ENCODE measurements at regions not wholly inside any gene's neighbourhood (a gene's known extent, or its start where the extent isn't known, plus 50 kb on each side); places are given as distances from the start of the nearest gene placed in this dataset.
"Not testable (repeated sequence)": the region's sequence is repeated elsewhere in the genome, so short reads cannot be mapped to it uniquely, and the experiment has no call there.

GRCh38 chr9:11159318-11159862 is 546.6 kb upstream of the PTPRD start:
- TF ChIP-seq CTCF (conservative IDR thresholded peaks at IDR 0.05; ENCODE audit: low read depth, low read length) = no peak
- no peak for DNase-seq (ENCODE audit: low read depth)
- H3K4me3 ChIP-seq (ENCODE audit: low read length) = no peak overlapping the region

GRCh38 chr9:11163843-11164242 is 551.0 kb upstream of the PTPRD start:
- DNase-seq (ENCODE audit: low read depth) = no peak
- no peak for TF ChIP-seq CTCF (conservative IDR thresholded peaks at IDR 0.05; ENCODE audit: low read depth, low read length)
- H3K4me3 ChIP-seq (ENCODE audit: low read length) = no peak overlapping the region

- no peak for DNase-seq (ENCODE audit: low read depth)
- H3K4me3 ChIP-seq (ENCODE audit: low read length) = no peak overlapping the region
Measured at GRCh38 chr9:11182001-11182400, 569.2 kb upstream of the PTPRD start.

GRCh38 chr9:11190719-11191118 is 577.9 kb upstream of the PTPRD start:
- no peak for DNase-seq (ENCODE audit: low read depth)
- TF ChIP-seq CTCF (conservative IDR thresholded peaks at IDR 0.05; ENCODE audit: low read depth, low read length) = no peak
- H3K4me3 ChIP-seq (ENCODE audit: low read length) = no peak overlapping the region

More at GRCh38 chr9:11182001-11182400, 569.2 kb upstream of the PTPRD start:
- no peak for TF ChIP-seq CTCF (conservative IDR thresholded peaks at IDR 0.05; ENCODE audit: low read depth, low read length)

- no peak overlapping the region for H3K4me3 ChIP-seq (ENCODE audit: low read length)
- TF ChIP-seq CTCF (conservative IDR thresholded peaks at IDR 0.05; ENCODE audit: low read depth, low read length) = no peak
- no peak for DNase-seq (ENCODE audit: low read depth)
Measured at GRCh38 chr9:11192993-11193392, 580.2 kb upstream of the PTPRD start.

GRCh38 chr9:11194246-11194645 is 581.4 kb upstream of the PTPRD start:
- TF ChIP-seq CTCF (conservative IDR thresholded peaks at IDR 0.05; ENCODE audit: low read depth, low read length) = no peak
- no peak overlapping the region for H3K4me3 ChIP-seq (ENCODE audit: low read length)
- DNase-seq (ENCODE audit: low read depth) = peak; percentile 63

GRCh38 chr9:11196840-11197365 is 584.1 kb upstream of the PTPRD start:
- not testable (repeated sequence) for DNase-seq (ENCODE audit: low read depth); H3K4me3 ChIP-seq (ENCODE audit: low read length)

All from retinal pigment epithelial cell (primary cell).